Caco-2 (cell line): ENCODE measurements at regions not wholly inside any gene's neighbourhood (a gene's known extent, or its start where the extent isn't known, plus 50 kb on each side); places are given as distances from the start of the nearest gene placed in this dataset.

Experiments
- BruUV-seq: library from RNA; stranded (reverse); fragments of 400-500 nt; replicated peaks from 2 replicates; lab custom pipeline; 2021; lab: Mats Ljungman, UMichigan
- CTCF ChIA-PET: fragments of 300-600 bp; sonication (Branson Sonifier 250); formaldehyde crosslinking; loops from one replicate; lab custom pipeline; 2022; ENCODE audit warnings: antibody characterized with exemption; lab: Charles Lee
- POLR2A ChIA-PET: fragments of 300-600 bp; sonication (Branson Sonifier 250); formaldehyde crosslinking; loops from one replicate; lab custom pipeline; 2022; ENCODE audit warnings: antibody characterized with exemption; lab: Charles Lee
- DNase-seq, 2 experiments: peaks; one replicate each; pipeline versions ENCODE4 v3.0.0 to v3.0.0-alpha.2; 2020 to 2022
- H3K27me3 ChIP-seq: replicated peaks from 2 replicates; pipeline ENCODE4 v1.6.0; 2011; ENCODE audit warnings: low read length; ENCODE audit not compliant: control insufficient read depth, insufficient read depth
- H3K36me3 ChIP-seq: 2 replicates; pipeline ENCODE4 v1.5.1; 2011; ENCODE audit warnings: low read length; ENCODE audit not compliant: control insufficient read depth, insufficient read depth
- H3K4me1 ChIP-seq: fragments of 250-450 bp; sonication (Bioruptor Pico); 2 replicates; pipeline ENCODE4 v1.5.1; 2020; ENCODE audit warnings: mild to moderate bottlenecking
- H3K4me3 ChIP-seq: 2 replicates; pipeline ENCODE4 v1.5.1; 2011; ENCODE audit warnings: low read depth, mild to moderate bottlenecking, control low read depth, low read length
- H3K9me3 ChIP-seq: fragments of 250-450 bp; sonication (Bioruptor Pico); 2 replicates; pipeline ENCODE4 v1.5.1; 2020; ENCODE audit warnings: mild to moderate bottlenecking, moderate library complexity
- H3K27ac Mint-ChIP-seq: one replicate; pipeline ENCODE4 v1.8.0; 2022; ENCODE audit warnings: mixed read lengths; ENCODE audit not compliant: unreplicated experiment
- H3K27me3 Mint-ChIP-seq: one replicate; pipeline ENCODE4 v1.8.0; 2022; ENCODE audit warnings: mixed read lengths; ENCODE audit not compliant: insufficient read depth, unreplicated experiment
- H3K36me3 Mint-ChIP-seq: one replicate; pipeline ENCODE4 v1.8.0; 2022; ENCODE audit warnings: mild to moderate bottlenecking, mixed read lengths; ENCODE audit not compliant: insufficient read depth, unreplicated experiment
- H3K4me1 Mint-ChIP-seq: one replicate; pipeline ENCODE4 v1.8.0; 2022; ENCODE audit warnings: low read depth, mixed read lengths; ENCODE audit not compliant: unreplicated experiment
- H3K4me3 Mint-ChIP-seq: one replicate; pipeline ENCODE4 v1.8.0; 2022; ENCODE audit warnings: mild to moderate bottlenecking, moderate library complexity, mixed read lengths; ENCODE audit not compliant: unreplicated experiment
- H3K9me3 Mint-ChIP-seq: one replicate; pipeline ENCODE4 v1.8.0; 2022; ENCODE audit warnings: mixed read lengths; ENCODE audit not compliant: unreplicated experiment
- intact Hi-C: fragments of 100-400 bp; cut with micrococcal nuclease; formaldehyde crosslinking; loops from one replicate; pipeline ENCODE4 v1.10.0; 2022; ENCODE audit not compliant: unreplicated experiment
- TF ChIP-seq, protein P1 (sequence below), 2 experiments: fragments of 200-600 bp in 1 of 2; IDR thresholded peaks; 1 replicate in 1 of 2; 2 replicates in 1 of 2; pipeline versions ENCODE4 v1.5.1 to v1.8.0; 2011 to 2022; ENCODE audit warnings: antibody characterized with exemption in 1 of 2, control low read depth in 1 of 2, inconsistent platforms in 1 of 2, low read depth in 1 of 2, low read length in 1 of 2, mild to moderate bottlenecking in 1 of 2, moderate library complexity in 1 of 2; ENCODE audit not compliant: insufficient read depth in 1 of 2, severe bottlenecking in 1 of 2, unreplicated experiment in 1 of 2

GRCh38 chr9:89554307-89555035 is 50.3 kb upstream of the GADD45G start:
- no TSS peak for BruUV-seq

DNA sequence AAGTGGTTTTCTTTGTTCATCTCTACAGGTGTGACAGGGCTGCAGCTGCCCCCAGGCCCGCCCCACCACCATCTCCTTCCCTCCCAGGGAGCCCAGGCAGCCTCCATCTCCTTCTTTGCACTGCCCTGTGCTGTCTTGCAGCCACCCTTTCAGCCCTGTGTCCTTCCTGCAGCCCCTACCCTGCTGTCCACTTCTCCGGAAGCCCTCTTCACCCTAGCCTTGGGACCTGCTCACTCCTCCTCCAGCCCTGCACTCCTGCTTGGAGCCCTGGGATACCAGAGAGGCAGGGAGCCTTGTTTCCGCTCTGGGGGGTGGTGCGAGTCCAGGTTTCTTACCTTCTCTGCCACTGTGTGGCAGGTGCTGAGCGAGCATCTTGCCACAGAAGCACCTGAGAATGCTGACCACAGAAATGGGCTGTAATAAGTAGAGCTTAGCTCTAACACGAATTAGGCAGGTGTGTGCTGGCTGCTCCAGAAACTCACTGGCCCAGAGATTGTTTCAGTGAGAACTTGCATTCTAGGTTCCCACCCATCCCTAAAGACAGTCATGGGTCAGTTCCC is 51.3 kb upstream of the GADD45G start:
- Mint-ChIP-seq H3K9me3 (no peaks in the 10 kb centered on the region), H3K4me1 (no peaks in the 10 kb centered on the region), H3K27me3 (no peaks in the 10 kb centered on the region), H3K36me3 (no peaks in the 10 kb centered on the region), H3K27ac (no peak overlapping the region), H3K4me3 (no peak overlapping the region)
- intact Hi-C loops = no loop called here
- Histone ChIP-seq H3K27me3 (no peaks in the 10 kb centered on the region), H3K4me1 (peaks cover 13% of the 10 kb centered on the region), H3K36me3 (no peaks in the 10 kb centered on the region), H3K4me3 (no peak overlapping the region), H3K9me3 (no peaks in the 10 kb centered on the region)
- ChIA-PET POLR2A (no interaction called here), CTCF (no interaction called here)
- no TSS peak for BruUV-seq
- no peak for DNase-seq
- TF ChIP-seq, protein P1, sequence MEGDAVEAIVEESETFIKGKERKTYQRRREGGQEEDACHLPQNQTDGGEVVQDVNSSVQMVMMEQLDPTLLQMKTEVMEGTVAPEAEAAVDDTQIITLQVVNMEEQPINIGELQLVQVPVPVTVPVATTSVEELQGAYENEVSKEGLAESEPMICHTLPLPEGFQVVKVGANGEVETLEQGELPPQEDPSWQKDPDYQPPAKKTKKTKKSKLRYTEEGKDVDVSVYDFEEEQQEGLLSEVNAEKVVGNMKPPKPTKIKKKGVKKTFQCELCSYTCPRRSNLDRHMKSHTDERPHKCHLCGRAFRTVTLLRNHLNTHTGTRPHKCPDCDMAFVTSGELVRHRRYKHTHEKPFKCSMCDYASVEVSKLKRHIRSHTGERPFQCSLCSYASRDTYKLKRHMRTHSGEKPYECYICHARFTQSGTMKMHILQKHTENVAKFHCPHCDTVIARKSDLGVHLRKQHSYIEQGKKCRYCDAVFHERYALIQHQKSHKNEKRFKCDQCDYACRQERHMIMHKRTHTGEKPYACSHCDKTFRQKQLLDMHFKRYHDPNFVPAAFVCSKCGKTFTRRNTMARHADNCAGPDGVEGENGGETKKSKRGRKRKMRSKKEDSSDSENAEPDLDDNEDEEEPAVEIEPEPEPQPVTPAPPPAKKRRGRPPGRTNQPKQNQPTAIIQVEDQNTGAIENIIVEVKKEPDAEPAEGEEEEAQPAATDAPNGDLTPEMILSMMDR (IDR thresholded peaks at IDR 0.05; ENCODE audit: insufficient read depth in 1 of 2, low read depth in 1 of 2, low read length in 1 of 2, severe bottlenecking in 1 of 2, unreplicated experiment in 1 of 2) = no peak

More at GRCh38 chr9:89554307-89555035, 50.3 kb upstream of the GADD45G start:
- CTCF ChIA-PET = no interaction called here
- Mint-ChIP-seq H3K27me3 (no peaks in the 10 kb centered on the region), H3K4me1 (no peaks in the 10 kb centered on the region), H3K9me3 (no peaks in the 10 kb centered on the region), H3K36me3 (no peaks in the 10 kb centered on the region), H3K27ac (no peak overlapping the region), H3K4me3 (no peak overlapping the region)
- no peak for DNase-seq
- TF ChIP-seq, protein P1 (IDR thresholded peaks at IDR 0.05; ENCODE audit: insufficient read depth in 1 of 2, low read depth in 1 of 2, low read length in 1 of 2, severe bottlenecking in 1 of 2, unreplicated experiment in 1 of 2) = no peak
- peaks cover 13% of the 10 kb centered on the region for H3K4me1 ChIP-seq
- POLR2A ChIA-PET = no interaction called here
- no peak overlapping the region for H3K4me3 ChIP-seq
- intact Hi-C loops = no loop called here
- H3K36me3 ChIP-seq = no peaks in the 10 kb centered on the region
- no peaks in the 10 kb centered on the region for H3K27me3 ChIP-seq
- H3K9me3 ChIP-seq = no peaks in the 10 kb centered on the region

DNA sequence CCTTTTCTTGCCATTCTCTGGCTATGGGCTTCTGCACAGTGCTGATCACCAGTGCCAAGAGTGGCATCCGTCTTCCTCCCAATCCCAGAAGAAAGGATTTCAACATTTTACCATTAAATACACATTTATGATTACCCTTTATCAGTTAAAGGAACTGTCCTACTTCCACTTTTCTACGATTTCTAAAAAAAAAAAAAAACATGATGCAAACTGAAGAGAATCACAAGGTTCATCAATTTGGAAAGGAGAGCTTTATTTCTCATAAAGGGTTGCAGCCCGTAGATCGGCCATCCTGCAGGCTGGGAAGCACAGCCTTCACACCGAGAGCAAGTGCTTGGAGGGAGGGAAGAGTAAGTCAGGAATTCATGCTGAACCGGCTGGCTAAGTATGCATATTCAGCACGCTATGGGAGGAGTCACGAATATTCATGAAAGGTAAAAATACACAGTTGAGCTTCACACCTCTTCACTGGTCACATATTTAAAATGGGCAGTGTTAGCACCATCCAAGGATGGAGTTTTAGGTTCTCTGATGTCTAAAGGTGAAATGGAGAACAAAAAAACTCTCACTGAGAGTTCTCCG is 52.5 kb upstream of the SEMA4D start:
- Histone ChIP-seq H3K4me1 (no peaks in the 10 kb centered on the region; the same call in 1 of the 2 replicates), H3K4me3 (no peak overlapping the region), H3K36me3 (no peaks in the 10 kb centered on the region), H3K9me3 (no peaks in the 10 kb centered on the region), H3K27me3 (no peaks in the 10 kb centered on the region)
- Mint-ChIP-seq H3K36me3 (no peaks in the 10 kb centered on the region), H3K27me3 (no peaks in the 10 kb centered on the region), H3K4me1 (no peaks in the 10 kb centered on the region), H3K9me3 (peaks cover 12% of the 10 kb centered on the region), H3K27ac (no peak overlapping the region), H3K4me3 (no peak overlapping the region)
- no peak for DNase-seq
- intact Hi-C loops = no loop called here
- BruUV-seq = no TSS peak
- ChIA-PET CTCF (no interaction called here), POLR2A (no interaction called here)
- TF ChIP-seq, protein P1 (IDR thresholded peaks at IDR 0.05; ENCODE audit: insufficient read depth in 1 of 2, low read depth in 1 of 2, low read length in 1 of 2, severe bottlenecking in 1 of 2, unreplicated experiment in 1 of 2) = no peak
